ENCODE measurements at regions not wholly inside any gene's neighbourhood (a gene's known extent, or its start where the extent isn't known, plus 50 kb on each side); places are given as distances from the start of the nearest gene placed in this dataset.

DNA sequence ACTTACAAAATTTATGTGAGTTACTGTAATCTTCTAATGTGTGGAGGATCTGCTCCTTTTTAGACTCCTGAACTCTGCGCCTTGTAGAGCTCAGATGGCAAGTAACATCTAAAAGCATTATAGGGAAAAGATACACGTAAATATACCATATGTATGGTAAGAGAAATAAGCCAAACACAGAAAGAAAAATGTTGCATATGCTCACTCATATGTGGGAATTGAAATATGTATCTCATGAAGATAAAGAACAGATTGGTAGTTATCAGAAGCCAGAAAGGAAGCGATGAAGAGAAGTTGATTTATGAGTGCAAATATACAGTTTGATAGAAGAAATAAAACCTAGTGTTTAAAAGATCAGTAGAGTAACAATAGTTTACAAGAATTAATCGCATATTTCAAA, 815.0 kb upstream of the MAN1A1 start:
- no peak overlapping the region for H3K4me3 ChIP-seq (ENCODE audit: low read depth, low read length)
- TF ChIP-seq, protein P1, sequence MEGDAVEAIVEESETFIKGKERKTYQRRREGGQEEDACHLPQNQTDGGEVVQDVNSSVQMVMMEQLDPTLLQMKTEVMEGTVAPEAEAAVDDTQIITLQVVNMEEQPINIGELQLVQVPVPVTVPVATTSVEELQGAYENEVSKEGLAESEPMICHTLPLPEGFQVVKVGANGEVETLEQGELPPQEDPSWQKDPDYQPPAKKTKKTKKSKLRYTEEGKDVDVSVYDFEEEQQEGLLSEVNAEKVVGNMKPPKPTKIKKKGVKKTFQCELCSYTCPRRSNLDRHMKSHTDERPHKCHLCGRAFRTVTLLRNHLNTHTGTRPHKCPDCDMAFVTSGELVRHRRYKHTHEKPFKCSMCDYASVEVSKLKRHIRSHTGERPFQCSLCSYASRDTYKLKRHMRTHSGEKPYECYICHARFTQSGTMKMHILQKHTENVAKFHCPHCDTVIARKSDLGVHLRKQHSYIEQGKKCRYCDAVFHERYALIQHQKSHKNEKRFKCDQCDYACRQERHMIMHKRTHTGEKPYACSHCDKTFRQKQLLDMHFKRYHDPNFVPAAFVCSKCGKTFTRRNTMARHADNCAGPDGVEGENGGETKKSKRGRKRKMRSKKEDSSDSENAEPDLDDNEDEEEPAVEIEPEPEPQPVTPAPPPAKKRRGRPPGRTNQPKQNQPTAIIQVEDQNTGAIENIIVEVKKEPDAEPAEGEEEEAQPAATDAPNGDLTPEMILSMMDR (IDR thresholded peaks at IDR 0.05; ENCODE audit: low read depth, low read length, missing control alignments), result no peak
- no peak overlapping the region for H3K27ac ChIP-seq
- H3K36me3 ChIP-seq (replicated peaks), result no peaks in the 10 kb centered on the region
- no peaks in the 10 kb centered on the region for H3K27me3 ChIP-seq (replicated peaks)
- DNase-seq, result no peak
- in situ Hi-C loops (cut with HindIII; ENCODE audit: low pct_ligation_motif_present, low sequenced_read_pairs), result no loop called here

DNA sequence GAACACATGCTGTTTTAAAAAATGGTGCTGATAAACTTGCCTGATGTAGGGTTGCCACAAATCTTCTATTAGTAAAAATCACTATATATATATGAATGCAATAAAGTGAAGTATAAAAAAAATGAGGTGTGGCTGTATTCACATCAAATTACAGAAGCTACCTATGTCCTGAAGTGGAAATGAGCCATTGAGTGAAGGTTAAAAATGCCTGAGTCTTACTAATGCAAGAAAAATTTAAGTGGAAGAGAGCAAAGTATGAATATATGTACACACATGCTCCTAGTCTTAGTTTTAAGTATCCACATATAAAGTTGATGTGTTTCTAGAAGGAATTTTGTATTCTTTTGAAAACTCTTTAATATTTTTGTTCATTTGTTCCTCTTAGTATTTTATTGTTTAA, 808.3 kb upstream of the MAN1A1 start:
- TF ChIP-seq, protein P1 (IDR thresholded peaks at IDR 0.05; ENCODE audit: low read depth, low read length, missing control alignments), result no peak
- Histone ChIP-seq H3K27ac (no peak overlapping the region), H3K36me3 (replicated peaks) (no peaks in the 10 kb centered on the region), H3K27me3 (replicated peaks) (no peaks in the 10 kb centered on the region), H3K4me3 (ENCODE audit: low read depth, low read length) (no peak overlapping the region)
- in situ Hi-C loops (cut with HindIII; ENCODE audit: low pct_ligation_motif_present, low sequenced_read_pairs), result no loop called here
- no peak for DNase-seq

DNA sequence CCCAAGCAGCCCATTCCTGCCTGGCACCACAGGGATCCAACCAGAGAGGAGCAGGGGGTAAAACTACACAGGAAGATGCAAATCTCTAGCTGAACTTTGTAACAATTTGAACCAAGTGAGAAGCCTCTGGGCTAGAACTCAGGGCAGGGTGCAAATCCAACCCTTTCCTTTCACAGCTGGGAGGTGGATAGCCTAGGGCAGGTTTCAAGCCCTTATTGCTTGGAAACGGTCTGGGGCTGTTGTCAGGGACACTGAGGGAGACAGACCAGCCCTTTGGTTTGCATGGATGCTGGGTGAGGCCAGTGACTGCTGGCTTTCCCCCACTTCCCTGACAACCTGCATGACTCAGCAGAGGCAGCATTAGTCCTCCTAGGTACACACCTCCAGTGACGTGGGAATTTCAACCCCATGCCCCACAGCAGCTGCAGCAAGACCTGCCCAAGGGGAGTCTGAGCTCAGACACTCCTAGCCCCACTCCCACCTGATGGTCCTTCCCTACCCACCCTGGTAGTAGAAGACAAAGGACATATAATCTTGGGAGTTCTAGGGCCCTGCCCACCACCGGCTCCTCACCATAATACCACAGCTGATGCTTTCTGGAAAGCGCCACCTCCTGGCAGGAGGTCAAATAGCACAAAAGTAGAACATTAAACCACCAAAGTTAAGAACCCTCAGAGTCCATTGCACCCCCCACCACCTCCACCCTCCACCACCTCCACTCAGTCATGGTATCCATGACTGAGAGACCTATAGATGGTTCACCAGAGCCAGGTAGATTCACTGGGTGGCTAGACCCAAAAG, 797.7 kb upstream of the MAN1A1 start:
- H3K4me3 ChIP-seq (ENCODE audit: low read depth, low read length), result no peak overlapping the region
- H3K27me3 ChIP-seq (replicated peaks), result no peaks in the 10 kb centered on the region
- in situ Hi-C loops (cut with HindIII; ENCODE audit: low pct_ligation_motif_present, low sequenced_read_pairs), result no loop called here
- no peak overlapping the region for H3K27ac ChIP-seq
- no peaks in the 10 kb centered on the region for H3K36me3 ChIP-seq (replicated peaks)
- no peak for DNase-seq
- TF ChIP-seq, protein P1 (IDR thresholded peaks at IDR 0.05; ENCODE audit: low read depth, low read length, missing control alignments), result no peak

DNA sequence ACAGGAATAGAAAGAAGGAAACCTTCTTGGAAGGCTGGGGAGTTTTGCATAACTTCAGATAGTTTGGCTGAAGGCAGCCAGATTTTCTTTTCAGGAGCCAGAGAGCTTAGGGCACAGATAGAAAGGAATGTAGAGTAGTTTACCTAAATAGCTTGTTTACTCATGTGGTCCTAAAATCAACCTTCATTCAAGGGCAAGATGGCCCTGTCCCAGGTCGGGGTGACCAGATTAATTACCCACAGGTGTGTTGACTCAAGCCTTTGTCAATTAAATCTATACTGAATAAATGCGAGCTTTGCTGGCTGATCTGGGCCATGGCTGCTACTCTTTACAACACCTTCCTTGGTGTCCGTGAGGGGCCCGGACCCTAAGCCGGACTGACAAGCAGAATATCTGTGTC, 792.0 kb upstream of the MAN1A1 start:
- in situ Hi-C loops (cut with HindIII; ENCODE audit: low pct_ligation_motif_present, low sequenced_read_pairs), result no loop called here
- Histone ChIP-seq H3K27me3 (replicated peaks) (no peaks in the 10 kb centered on the region), H3K36me3 (replicated peaks) (no peaks in the 10 kb centered on the region), H3K4me3 (ENCODE audit: low read depth, low read length) (no peak overlapping the region), H3K27ac (no peak overlapping the region)
- no peak for DNase-seq
- TF ChIP-seq, protein P1 (IDR thresholded peaks at IDR 0.05; ENCODE audit: low read depth, low read length, missing control alignments), result no peak

DNA sequence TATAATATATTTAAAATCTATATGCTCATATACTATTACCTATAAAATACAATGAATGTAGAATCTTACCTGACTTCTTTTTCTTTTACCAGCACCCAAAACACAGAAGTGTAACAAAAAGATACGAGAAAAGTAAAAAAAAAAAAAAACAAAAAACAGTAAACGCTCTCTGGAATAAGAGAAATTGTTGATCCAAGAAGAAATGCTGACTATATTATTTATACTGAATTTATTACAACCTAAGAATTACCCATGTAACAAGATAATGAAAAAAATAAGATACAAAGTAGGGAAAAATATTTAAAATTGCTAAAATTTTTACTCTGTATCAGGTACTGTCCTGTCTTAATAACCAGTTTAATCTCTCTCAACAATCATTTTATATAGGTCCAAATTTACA, 787.9 kb upstream of the MAN1A1 start:
- no peak for DNase-seq
- in situ Hi-C loops (cut with HindIII; ENCODE audit: low pct_ligation_motif_present, low sequenced_read_pairs), result no loop called here
- Histone ChIP-seq H3K27ac (no peak overlapping the region), H3K4me3 (ENCODE audit: low read depth, low read length) (no peak overlapping the region), H3K27me3 (replicated peaks) (no peaks in the 10 kb centered on the region), H3K36me3 (replicated peaks) (no peaks in the 10 kb centered on the region)
- TF ChIP-seq, protein P1 (IDR thresholded peaks at IDR 0.05; ENCODE audit: low read depth, low read length, missing control alignments), result no peak

DNA sequence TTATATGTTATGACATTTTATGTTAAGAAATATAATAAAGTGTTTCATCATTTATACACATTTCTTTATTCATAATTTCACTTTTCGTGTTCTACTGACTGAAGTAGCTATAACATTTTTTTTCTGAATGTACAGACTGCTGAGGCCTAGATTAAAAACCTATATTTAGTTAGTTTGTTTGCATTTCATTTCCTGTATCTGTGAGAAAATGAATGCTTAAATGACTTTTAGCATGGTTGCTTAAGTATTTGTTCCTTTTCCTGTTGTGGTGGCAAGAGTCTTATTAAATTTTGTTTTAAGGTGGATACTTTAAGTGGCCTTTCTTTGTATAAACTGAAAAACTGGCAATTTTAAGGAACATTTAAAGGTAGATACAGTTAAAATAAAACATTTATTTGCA, 779.7 kb upstream of the MAN1A1 start:
- in situ Hi-C loops (cut with HindIII; ENCODE audit: low pct_ligation_motif_present, low sequenced_read_pairs), result no loop called here
- H3K4me3 ChIP-seq (ENCODE audit: low read depth, low read length), result no peak overlapping the region
- TF ChIP-seq, protein P1 (IDR thresholded peaks at IDR 0.05; ENCODE audit: low read depth, low read length, missing control alignments), result no peak
- no peaks in the 10 kb centered on the region for H3K27me3 ChIP-seq (replicated peaks)
- H3K27ac ChIP-seq, result no peak overlapping the region
- DNase-seq, result no peak
- no peaks in the 10 kb centered on the region for H3K36me3 ChIP-seq (replicated peaks)

All from brain microvascular endothelial cell (primary cell).